Endothelial cell of umbilical vein (primary cell): ENCODE measurements at regions not wholly inside any gene's neighbourhood (a gene's known extent, or its start where the extent isn't known, plus 50 kb on each side); places are given as distances from the start of the nearest gene placed in this dataset.

Experiments used
- BruUV-seq: library from RNA; stranded (reverse); fragments of 400-500 nt; replicated peaks from 2 replicates; lab custom pipeline; 2021; lab: Mats Ljungman, UMichigan
- CTCF ChIA-PET: fragments of 300-600, 350-600 bp; sonication (Branson Sonifier 250); formaldehyde crosslinking; loops from one replicate; lab custom pipeline; 2021; ENCODE audit warnings: antibody characterized with exemption, inconsistent platforms; lab: Charles Lee
- POLR2A ChIA-PET: fragments of 300-600, 350-600 bp; sonication (Branson Sonifier 250); formaldehyde crosslinking; loops from one replicate; lab custom pipeline; 2021; ENCODE audit warnings: antibody characterized with exemption, inconsistent platforms; lab: Charles Lee
- DNase-seq: peaks from one replicate; pipeline ENCODE4 v3.0.0-alpha.2; 2011; ENCODE audit warnings: low read depth, low spot score
- FAIRE-seq: peaks from 2 replicates; lab custom pipeline; 2011; peaks lifted over from hg19 to GRCh38; lab: Jason Lieb, UNC
- H2AFZ ChIP-seq: 2 replicates; pipeline ENCODE4 v1.6.0; 2012; ENCODE audit warnings: low read depth, low read length, control low read depth, inconsistent platforms
- H3K27ac ChIP-seq: 2 replicates; pipeline ENCODE4 v1.5.1; 2011; ENCODE audit warnings: low read depth, mild to moderate bottlenecking, control low read depth, low read length, moderate library complexity; ENCODE audit not compliant: insufficient read depth
- H3K27me3 ChIP-seq, 2 experiments: 2 replicates each; pipeline versions ENCODE4 v1.6.0 to v1.6.1; 2011; ENCODE audit warnings: low read length in 2 of 2, mixed read lengths in 1 of 2; ENCODE audit not compliant: control insufficient read depth in 2 of 2, insufficient read depth in 2 of 2
- H3K36me3 ChIP-seq, 2 experiments: 2 replicates in 1 of 2; 3 replicates in 1 of 2; pipeline ENCODE4 v1.5.1; 2011; ENCODE audit warnings: low read length in 2 of 2, mild to moderate bottlenecking in 1 of 2, moderate library complexity in 1 of 2; ENCODE audit not compliant: control insufficient read depth in 2 of 2, insufficient read depth in 2 of 2; ENCODE audit errors: extremely low read depth in 1 of 2
- H3K4me1 ChIP-seq: 3 replicates; pipeline ENCODE4 v1.5.1; 2011; ENCODE audit warnings: mild to moderate bottlenecking, low read length; ENCODE audit not compliant: control insufficient read depth, insufficient read depth; ENCODE audit errors: extremely low read depth
- H3K4me2 ChIP-seq: 2 replicates; pipeline ENCODE4 v1.6.1; 2011; ENCODE audit warnings: low read length, control low read depth, mixed read lengths; ENCODE audit not compliant: insufficient read depth
- H3K4me3 ChIP-seq, 3 experiments: fragments of 200-600 bp in 1 of 3; sonication (generic), shearing (Covaris generic) in 1 of 3; replicated peaks in 1 of 3; 2 replicates each; pipeline ENCODE4 v1.5.1; 2011 to 2016; ENCODE audit warnings: control low read depth in 3 of 3, low read length in 3 of 3, mild to moderate bottlenecking in 2 of 3, inconsistent platforms in 1 of 3, low read depth in 1 of 3, moderate library complexity in 1 of 3; ENCODE audit not compliant: insufficient read depth in 1 of 3
- H3K79me2 ChIP-seq: 2 replicates; pipeline ENCODE4 v1.6.0; 2012; ENCODE audit warnings: low read length, inconsistent platforms; ENCODE audit not compliant: control insufficient read depth, insufficient read depth
- H3K9ac ChIP-seq: replicated peaks from 2 replicates; pipeline ENCODE3; 2011; ENCODE audit warnings: low read length, control low read depth; ENCODE audit not compliant: insufficient read depth; ENCODE audit errors: extremely low read depth
- H3K9me1 ChIP-seq: replicated peaks from 3 replicates; pipeline ENCODE4 v1.6.0; 2011; ENCODE audit warnings: mild to moderate bottlenecking, low read length; ENCODE audit not compliant: control insufficient read depth, insufficient read depth; ENCODE audit errors: extremely low read depth
- H3K9me3 ChIP-seq: replicated peaks from 2 replicates; pipeline ENCODE4 v1.5.1; 2012; ENCODE audit warnings: low read length, inconsistent platforms; ENCODE audit not compliant: control insufficient read depth, insufficient read depth
- H4K20me1 ChIP-seq: replicated peaks from 2 replicates; pipeline ENCODE3; 2011; ENCODE audit warnings: mild to moderate bottlenecking, low read length; ENCODE audit not compliant: control insufficient read depth, insufficient read depth; ENCODE audit errors: extremely low read depth
- EZH2 ChIP-seq: IDR thresholded peaks from 2 replicates; pipeline ENCODE4 v1.6.1; 2012; ENCODE audit warnings: borderline replicate concordance, low read depth, mild to moderate bottlenecking, moderate library complexity, low read length, inconsistent platforms; ENCODE audit not compliant: severe bottlenecking
- FOS ChIP-seq: IDR thresholded peaks from 2 replicates; pipeline ENCODE4 v1.6.1; 2011; ENCODE audit warnings: mild to moderate bottlenecking, low read length, moderate library complexity, borderline replicate concordance; ENCODE audit not compliant: insufficient read depth
- GATA2 ChIP-seq: IDR thresholded peaks from 2 replicates; pipeline ENCODE4 v1.7.0; 2011; ENCODE audit warnings: low read depth, mild to moderate bottlenecking, moderate library complexity, mixed read lengths, low read length; ENCODE audit not compliant: insufficient read length, insufficient read depth
- JUN ChIP-seq: IDR thresholded peaks from 2 replicates; pipeline ENCODE4 v1.6.1; 2011; ENCODE audit warnings: borderline replicate concordance, low read depth; ENCODE audit not compliant: insufficient read length, insufficient read depth
- MYC ChIP-seq: IDR thresholded peaks from one replicate; pipeline ENCODE4 v1.6.1; 2011; ENCODE audit warnings: mild to moderate bottlenecking, low read depth, low read length
- POLR2A ChIP-seq: IDR thresholded peaks from 2 replicates; pipeline ENCODE4 v1.6.1; 2012; ENCODE audit warnings: low read depth, mild to moderate bottlenecking, control low read depth, low read length
- POLR2AphosphoS5 ChIP-seq: IDR thresholded peaks from 2 replicates; pipeline ENCODE4 v1.6.1; 2012; ENCODE audit warnings: low read depth, mild to moderate bottlenecking, control low read depth, low read length, moderate library complexity; ENCODE audit not compliant: insufficient read depth
- dilution Hi-C: fragments of 300-500 bp; cut with MboI; formaldehyde crosslinking; loops from one replicate; pipeline ENCODE4 v1.15.0; 2019; ENCODE audit warnings: low sequenced_read_pairs; ENCODE audit not compliant: extremely low pct_ligation_motif_present
- intact Hi-C: fragments of 100-400 bp; cut with micrococcal nuclease; formaldehyde crosslinking; loops from one replicate; pipeline ENCODE4 v1.10.0; 2022
- TF ChIP-seq, protein P1 (sequence below), 2 donors: IDR thresholded peaks; 1 replicate in 1 of 2; 2 replicates in 1 of 2; pipeline ENCODE4 v1.5.1; 2011; ENCODE audit warnings: low read length in 2 of 2, mild to moderate bottlenecking in 2 of 2, moderate library complexity in 2 of 2, control low read depth in 1 of 2, inconsistent platforms in 1 of 2, low read depth in 1 of 2; ENCODE audit not compliant: insufficient read depth in 1 of 2; ENCODE audit errors: extremely low read depth in 1 of 2
- TF ChIP-seq, protein P2 (sequence below): IDR thresholded peaks from 2 replicates; pipeline ENCODE4 v1.6.1; 2011; ENCODE audit not compliant: insufficient read depth, insufficient read length

DNA sequence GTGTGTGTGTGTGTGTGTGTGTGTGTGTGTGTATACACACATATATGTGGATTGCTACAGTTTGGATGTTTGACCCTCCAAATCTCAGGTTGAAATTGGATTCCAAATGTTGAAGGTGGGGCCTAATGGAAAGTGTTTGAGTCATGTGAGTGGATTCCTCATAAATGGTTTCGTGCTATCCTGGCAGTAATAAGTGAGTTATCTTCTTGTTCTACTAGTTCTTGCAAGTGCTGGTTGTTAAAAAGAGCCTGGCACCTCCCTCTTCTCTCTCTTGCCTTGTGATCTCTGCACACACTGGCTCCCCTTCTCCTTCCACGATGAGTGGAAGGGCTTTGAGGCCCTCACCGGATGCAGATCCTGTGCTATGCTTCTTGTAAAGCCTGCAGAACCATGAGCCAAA is 344.1 kb downstream of the SH2D1A start:
- no peak overlapping the region for H3K27ac ChIP-seq
- ChIA-PET CTCF (no interaction called here), POLR2A (no interaction called here)
- TF ChIP-seq POLR2A (no peak), FOS (no peak), POLR2AphosphoS5 (no peak), JUN (no peak), GATA2 (no peak), MYC (no peak), EZH2 (no peak)
- TF ChIP-seq, protein P1, sequence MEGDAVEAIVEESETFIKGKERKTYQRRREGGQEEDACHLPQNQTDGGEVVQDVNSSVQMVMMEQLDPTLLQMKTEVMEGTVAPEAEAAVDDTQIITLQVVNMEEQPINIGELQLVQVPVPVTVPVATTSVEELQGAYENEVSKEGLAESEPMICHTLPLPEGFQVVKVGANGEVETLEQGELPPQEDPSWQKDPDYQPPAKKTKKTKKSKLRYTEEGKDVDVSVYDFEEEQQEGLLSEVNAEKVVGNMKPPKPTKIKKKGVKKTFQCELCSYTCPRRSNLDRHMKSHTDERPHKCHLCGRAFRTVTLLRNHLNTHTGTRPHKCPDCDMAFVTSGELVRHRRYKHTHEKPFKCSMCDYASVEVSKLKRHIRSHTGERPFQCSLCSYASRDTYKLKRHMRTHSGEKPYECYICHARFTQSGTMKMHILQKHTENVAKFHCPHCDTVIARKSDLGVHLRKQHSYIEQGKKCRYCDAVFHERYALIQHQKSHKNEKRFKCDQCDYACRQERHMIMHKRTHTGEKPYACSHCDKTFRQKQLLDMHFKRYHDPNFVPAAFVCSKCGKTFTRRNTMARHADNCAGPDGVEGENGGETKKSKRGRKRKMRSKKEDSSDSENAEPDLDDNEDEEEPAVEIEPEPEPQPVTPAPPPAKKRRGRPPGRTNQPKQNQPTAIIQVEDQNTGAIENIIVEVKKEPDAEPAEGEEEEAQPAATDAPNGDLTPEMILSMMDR (IDR thresholded peaks at IDR 0.05; ENCODE audit: extremely low read depth in 1 of 2, insufficient read depth in 1 of 2, low read depth in 1 of 2, low read length in 2 of 2): no peak
- TF ChIP-seq, protein P2, sequence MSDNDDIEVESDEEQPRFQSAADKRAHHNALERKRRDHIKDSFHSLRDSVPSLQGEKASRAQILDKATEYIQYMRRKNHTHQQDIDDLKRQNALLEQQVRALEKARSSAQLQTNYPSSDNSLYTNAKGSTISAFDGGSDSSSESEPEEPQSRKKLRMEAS: no peak
- H3K36me3 ChIP-seq: no peaks in the 10 kb centered on the region
- no TSS peak for BruUV-seq
- H3K9ac ChIP-seq: no peak overlapping the region
- no peak overlapping the region for H3K4me3 ChIP-seq
- no peak overlapping the region for H2AFZ ChIP-seq
- H3K27me3 ChIP-seq: no peaks in the 10 kb centered on the region
- H3K4me2 ChIP-seq: no peak overlapping the region
- no peaks in the 10 kb centered on the region for H4K20me1 ChIP-seq
- no peaks in the 10 kb centered on the region for H3K4me1 ChIP-seq
- DNase-seq: no peak
- H3K9me1 ChIP-seq: no peaks in the 10 kb centered on the region
- H3K9me3 ChIP-seq: no peaks in the 10 kb centered on the region
- H3K79me2 ChIP-seq: no peaks in the 10 kb centered on the region
- intact Hi-C loops: no loop called here
- dilution Hi-C loops: no loop called here
- FAIRE-seq: no peak
